HepG2 (cell line): ENCODE measurements at regions not wholly inside any gene's neighbourhood (a gene's known extent, or its start where the extent isn't known, plus 50 kb on each side); places are given as distances from the start of the nearest gene placed in this dataset.

ENCODE experiments used
- ATAC-seq: fragments of 200-7000 bp; cut with Tn5 transposase; 3 replicates; pipeline ENCODE4 v1.9.1; 2020; ENCODE audit warnings: mild to moderate bottlenecking, moderate library complexity
- BruUV-seq: library from RNA; stranded (reverse); fragments of 400-500 nt; replicated peaks from 2 replicates; lab custom pipeline; 2021; lab: Mats Ljungman, UMichigan
- CTCF ChIA-PET: fragments of 300-600 bp; formaldehyde crosslinking; extraction: SDS; loops from one replicate; lab custom pipeline; 2021; ENCODE audit warnings: low total read pairs, inconsistent platforms, low intra/inter-chr PET ratio; lab: Yijun Ruan, JAX
- POLR2A ChIA-PET: fragments of 350-600 bp; sonication (Branson Sonifier 250); formaldehyde crosslinking; loops from one replicate; lab custom pipeline; 2020; ENCODE audit warnings: antibody characterized with exemption, inconsistent platforms; lab: Yijun Ruan, JAX
- DNase-seq: peaks from one replicate; pipeline ENCODE4 v3.0.0-alpha.2; 2015; ENCODE audit warnings: low spot score
- FAIRE-seq: peaks from 3 replicates; lab custom pipeline; 2011; peaks lifted over from hg19 to GRCh38; lab: Jason Lieb, UNC
- H2AFZ ChIP-seq: one replicate; pipeline ENCODE4 v1.6.1; 2011; ENCODE audit warnings: low read length, inconsistent platforms
- H3K27ac ChIP-seq: fragments of 300-600 bp; 3 replicates; pipeline ENCODE4 v1.8.0; 2011; ENCODE audit warnings: mixed run types, mild to moderate bottlenecking, mixed read lengths, low read length, inconsistent platforms; ENCODE audit not compliant: insufficient read depth; ENCODE audit errors: extremely low read length
- H3K27me3 ChIP-seq, 2 experiments: fragments of 200-600 bp in 1 of 2; 2 replicates in 1 of 2; 3 replicates in 1 of 2; pipeline versions ENCODE4 v1.6.0 to v1.8.0; 2011; ENCODE audit warnings: low read length in 2 of 2, mild to moderate bottlenecking in 2 of 2, moderate library complexity in 2 of 2, inconsistent platforms in 1 of 2; ENCODE audit not compliant: insufficient read depth in 2 of 2, control insufficient read depth in 1 of 2
- H3K36me3 ChIP-seq, 2 experiments: fragments of 200-600 bp in 1 of 2; replicated peaks in 1 of 2; 2 replicates in 1 of 2; 3 replicates in 1 of 2; pipeline versions ENCODE4 v1.5.1 to v1.8.0; 2011; ENCODE audit warnings: low read length in 2 of 2, inconsistent platforms in 1 of 2; ENCODE audit not compliant: insufficient read depth in 2 of 2, control insufficient read depth in 1 of 2
- H3K4me1 ChIP-seq: 2 replicates; pipeline ENCODE4 v1.5.1; 2012; ENCODE audit warnings: low read length, inconsistent platforms; ENCODE audit not compliant: insufficient read depth
- H3K4me2 ChIP-seq: 2 replicates; pipeline ENCODE4 v1.6.0; 2011; ENCODE audit warnings: low read depth, low read length, inconsistent platforms
- H3K4me3 ChIP-seq, 3 experiments: fragments of 200-600 bp in 1 of 3; sonication (generic), shearing (Covaris generic) in 1 of 3; replicated peaks in 1 of 3; 2 replicates each; pipeline ENCODE4 v1.5.1; 2011 to 2016; ENCODE audit warnings: low read length in 3 of 3, inconsistent platforms in 2 of 3, low read depth in 2 of 3, mild to moderate bottlenecking in 2 of 3, control low read depth in 1 of 3, mixed read lengths in 1 of 3; ENCODE audit not compliant: insufficient read depth in 1 of 3
- H3K79me2 ChIP-seq: one replicate; pipeline ENCODE4 v1.6.1; 2011; ENCODE audit warnings: low read length, inconsistent platforms; ENCODE audit not compliant: insufficient read depth
- H3K9ac ChIP-seq: 2 replicates; pipeline ENCODE4 v1.6.0; 2011; ENCODE audit warnings: mild to moderate bottlenecking, low read depth, low read length, inconsistent platforms; ENCODE audit not compliant: insufficient read depth
- H3K9me3 ChIP-seq: 2 replicates; pipeline ENCODE4 v1.5.1; 2012; ENCODE audit warnings: mild to moderate bottlenecking, low read length
- H4K20me1 ChIP-seq: 2 replicates; pipeline ENCODE4 v1.6.0; 2011; ENCODE audit warnings: inconsistent platforms, mild to moderate bottlenecking, low read length, moderate library complexity; ENCODE audit not compliant: insufficient read depth
- AGO1 ChIP-seq: fragments of 200-400 bp; formaldehyde crosslinking; IDR thresholded peaks from 2 replicates; pipeline ENCODE4 v1.6.1; 2017; ENCODE audit warnings: mild to moderate bottlenecking, low read depth, low read length, moderate library complexity; ENCODE audit not compliant: poor library complexity, severe bottlenecking
- AKAP8 ChIP-seq: sonication (generic); formaldehyde crosslinking; IDR thresholded peaks from 2 replicates; pipeline ENCODE4 v1.5.1; 2020; ENCODE audit warnings: mild to moderate bottlenecking, missing genetic modification reagents
- ATAD3A ChIP-seq: sonication (generic); formaldehyde crosslinking; IDR thresholded peaks from 2 replicates; pipeline ENCODE4 v1.4.0; 2020; ENCODE audit warnings: missing genetic modification reagents
- CSRNP1 ChIP-seq: sonication (generic); formaldehyde crosslinking; IDR thresholded peaks from 2 replicates; pipeline ENCODE4 v1.8.1; 2023; ENCODE audit warnings: mild to moderate bottlenecking, missing genetic modification reagents
- SOX5 ChIP-seq: IDR thresholded peaks from 2 replicates; pipeline ENCODE4 v1.6.1; 2016; ENCODE audit warnings: borderline replicate concordance
- YEATS4 ChIP-seq: sonication (generic); formaldehyde crosslinking; IDR thresholded peaks from 2 replicates; pipeline ENCODE4 v1.4.0; 2020; ENCODE audit warnings: missing genetic modification reagents, borderline replicate concordance
- WGBS: methylation state at CpG from one replicate; pipeline ENCODE4 v1.1.6; 2017; ENCODE audit warnings: low lambda C conversion rate; 5-methylcytosine and 5-hydroxymethylcytosine counted together
- in situ Hi-C: cut with HindIII; loops from 2 replicates; pipeline ENCODE4 v1.10.0; 2017; ENCODE audit warnings: low pct_unique_long_range_greater_than_20kb; ENCODE audit not compliant: extremely low pct_ligation_motif_present
- intact Hi-C: fragments of 100-400 bp; cut with micrococcal nuclease; formaldehyde crosslinking; loops from one replicate; pipeline ENCODE4 v1.10.0; 2022; ENCODE audit not compliant: unreplicated experiment

GRCh38 chr4:8689741-8690140 lies 97.2 kb downstream of the CPZ start (continued):
- TF ChIP-seq AGO1 (no peak), SOX5 (no peak), CSRNP1 (CRISPR knock-in tag) (no peak), YEATS4 (no peak)
- TF ChIP-seq, all 625 proteins: peak for 0

GRCh38 chr4:8688908-8689445 lies 96.4 kb downstream of the CPZ start:
- Histone ChIP-seq H3K4me1 (no peaks in the 10 kb centered on the region), H2AFZ (no peak overlapping the region), H4K20me1 (no peaks in the 10 kb centered on the region), H3K9ac (no peak overlapping the region), H3K27ac (no peak overlapping the region), H3K4me2 (no peak overlapping the region), H3K27me3 (peaks cover 5 to 37% of the 10 kb centered on the region in 2 experiments; a peak in 3 of 5 replicates), H3K9me3 (no peaks in the 10 kb centered on the region), H3K4me3 (no peak overlapping the region), H3K36me3 (no peaks in the 10 kb centered on the region), H3K79me2 (no peaks in the 10 kb centered on the region)
- WGBS: 56% methylated on average over 18 of the region's 19 CpGs
- intact Hi-C loops: loop anchor here (10.0 kb wide), 2 partner anchors 196 to 226 kb away; no protein-coding TSS in a partner anchor
- no peak for FAIRE-seq
- BruUV-seq: no TSS peak
- ChIA-PET CTCF (no interaction called here), POLR2A (no interaction called here)
- in situ Hi-C loops: loop anchor here (5.0 to 10.0 kb wide), 2 partner anchors 196 to 228 kb away; no protein-coding TSS in a partner anchor
- no peak for TF ChIP-seq ATAD3A (CRISPR knock-in tag)
- no peak for TF ChIP-seq AKAP8
- ATAC-seq: no peak
- DNase-seq: no peak
